GM23338 (cell line): ENCODE measurements at regions not wholly inside any gene's neighbourhood (a gene's known extent, or its start where the extent isn't known, plus 50 kb on each side); places are given as distances from the start of the nearest gene placed in this dataset.

Experiments
- CTCF ChIP-seq, 2 experiments: fragments of 200-600 bp in 1 of 2; sonication (generic) in 1 of 2; conservative IDR thresholded peaks; 2 replicates each; pipeline versions ENCODE4 v1.5.1 to v1.6.1; 2016 to 2017; ENCODE audit warnings: antibody characterized with exemption in 2 of 2, low read depth in 2 of 2, mild to moderate bottlenecking in 2 of 2, moderate library complexity in 1 of 2
- EZH2 ChIP-seq: fragments of 200-600 bp; sonication (generic); IDR thresholded peaks from one replicate; pipeline ENCODE4 v1.8.0; 2017; ENCODE audit warnings: antibody characterized with exemption, mild to moderate bottlenecking, low read depth; ENCODE audit not compliant: unreplicated experiment
- POLR2AphosphoS5 ChIP-seq: IDR thresholded peaks from 2 replicates; pipeline ENCODE4 v1.6.1; 2016; ENCODE audit warnings: antibody characterized with exemption, low read depth
- REST ChIP-seq: IDR thresholded peaks from one replicate; pipeline ENCODE4 v1.6.1; 2018; ENCODE audit warnings: antibody characterized with exemption; ENCODE audit not compliant: unreplicated experiment
- STAT1 ChIP-seq: IDR thresholded peaks from one replicate; pipeline ENCODE4 v1.6.1; 2016; ENCODE audit warnings: antibody characterized with exemption; ENCODE audit not compliant: unreplicated experiment
- ZNF114 ChIP-seq: fragments of 250-450 bp; sonication (Bioruptor Pico); IDR thresholded peaks from 2 replicates; pipeline ENCODE4 v1.5.0; 2020; ENCODE audit warnings: mild to moderate bottlenecking, moderate library complexity

- TF ChIP-seq CTCF (conservative IDR thresholded peaks at IDR 0.05; ENCODE audit: low read depth in 2 of 2) (no peak), ZNF114 (CRISPR knock-in tag) (no peak), EZH2 (no peak), POLR2AphosphoS5 (no peak), REST (no peak), STAT1 (no peak)
Measured at GRCh38 chr1:182299728-182300616, 91.6 kb downstream of the GLUL start.
